ENCODE measurements at regions not wholly inside any gene's neighbourhood (a gene's known extent, or its start where the extent isn't known, plus 50 kb on each side); places are given as distances from the start of the nearest gene placed in this dataset.

DNA sequence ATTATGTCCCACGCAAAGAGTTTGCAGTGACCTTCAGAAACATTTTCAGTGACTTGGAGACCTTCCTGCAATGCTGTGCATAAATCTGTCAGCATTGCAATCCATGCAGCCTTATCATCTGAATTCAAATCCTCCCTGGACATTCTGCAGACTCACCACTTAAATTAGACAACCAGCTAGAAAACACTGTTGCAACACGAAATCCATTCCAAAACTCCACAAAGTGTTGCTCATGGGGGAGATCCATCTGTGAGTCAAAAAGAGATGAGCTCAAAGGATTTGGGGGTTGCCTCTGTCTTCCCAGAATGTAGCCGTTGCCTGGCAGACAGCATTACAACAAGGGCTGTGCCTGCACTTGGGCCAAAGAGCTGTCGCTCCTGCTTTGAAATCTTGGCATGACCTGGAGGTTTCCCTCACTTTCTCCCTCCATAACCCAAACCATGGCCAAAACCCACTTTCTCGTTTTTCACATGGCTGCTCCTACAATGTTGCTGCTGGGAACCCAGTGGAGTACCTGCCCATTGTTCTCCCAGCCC, 163.5 kb upstream of the CDYL start:
- no peak for DNase-seq (ENCODE audit: extremely low spot score, unreplicated experiment)
- H3K27me3 Mint-ChIP-seq, result peaks cover 4% of the 10 kb centered on the region
- H3K4me3 Mint-ChIP-seq, result no peak overlapping the region
- no peak overlapping the region for H3K27ac Mint-ChIP-seq
- TF ChIP-seq, protein P1, sequence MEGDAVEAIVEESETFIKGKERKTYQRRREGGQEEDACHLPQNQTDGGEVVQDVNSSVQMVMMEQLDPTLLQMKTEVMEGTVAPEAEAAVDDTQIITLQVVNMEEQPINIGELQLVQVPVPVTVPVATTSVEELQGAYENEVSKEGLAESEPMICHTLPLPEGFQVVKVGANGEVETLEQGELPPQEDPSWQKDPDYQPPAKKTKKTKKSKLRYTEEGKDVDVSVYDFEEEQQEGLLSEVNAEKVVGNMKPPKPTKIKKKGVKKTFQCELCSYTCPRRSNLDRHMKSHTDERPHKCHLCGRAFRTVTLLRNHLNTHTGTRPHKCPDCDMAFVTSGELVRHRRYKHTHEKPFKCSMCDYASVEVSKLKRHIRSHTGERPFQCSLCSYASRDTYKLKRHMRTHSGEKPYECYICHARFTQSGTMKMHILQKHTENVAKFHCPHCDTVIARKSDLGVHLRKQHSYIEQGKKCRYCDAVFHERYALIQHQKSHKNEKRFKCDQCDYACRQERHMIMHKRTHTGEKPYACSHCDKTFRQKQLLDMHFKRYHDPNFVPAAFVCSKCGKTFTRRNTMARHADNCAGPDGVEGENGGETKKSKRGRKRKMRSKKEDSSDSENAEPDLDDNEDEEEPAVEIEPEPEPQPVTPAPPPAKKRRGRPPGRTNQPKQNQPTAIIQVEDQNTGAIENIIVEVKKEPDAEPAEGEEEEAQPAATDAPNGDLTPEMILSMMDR (conservative IDR thresholded peaks at IDR 0.05), result no peak
- peaks cover 13% of the 10 kb centered on the region for H3K4me1 Mint-ChIP-seq (ENCODE audit: unreplicated experiment)
- H3K36me3 Mint-ChIP-seq, result no peaks in the 10 kb centered on the region
- no peaks in the 10 kb centered on the region for H3K9me3 Mint-ChIP-seq

DNA sequence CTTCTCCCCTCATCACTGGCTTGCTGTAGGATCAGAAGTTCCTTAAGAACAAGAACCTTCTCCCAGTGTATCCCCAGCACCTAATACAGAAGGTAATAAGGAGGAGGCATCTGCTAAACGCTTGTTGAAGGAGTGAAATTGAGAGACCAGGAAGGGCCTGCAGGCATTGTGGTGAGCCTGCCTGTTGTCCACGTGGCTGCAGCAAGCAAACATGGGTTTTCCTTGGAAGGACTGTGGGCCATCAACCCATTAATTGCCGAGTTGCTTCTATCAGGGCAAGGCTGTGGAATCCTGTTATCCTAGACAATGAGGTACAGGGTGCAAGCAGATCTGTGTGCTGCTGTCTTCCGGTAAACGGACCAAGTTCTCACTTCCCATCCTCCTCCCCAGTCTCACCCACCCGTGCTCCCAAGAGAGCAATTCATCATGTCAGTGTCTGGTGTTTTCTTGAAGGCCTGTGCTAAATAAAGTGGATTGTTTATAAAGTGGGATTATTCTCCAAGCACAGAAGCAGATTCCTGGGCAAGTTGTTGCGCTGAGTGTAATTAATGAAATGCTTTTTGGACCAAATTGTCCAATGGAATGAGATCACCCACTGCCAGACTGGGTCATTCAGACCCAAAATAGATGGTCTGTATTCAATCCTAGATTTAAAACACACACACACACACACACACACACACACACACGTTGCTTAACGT, 164.6 kb upstream of the CDYL start:
- Mint-ChIP-seq H3K27ac (no peak overlapping the region), H3K4me1 (ENCODE audit: unreplicated experiment) (peaks cover 23% of the 10 kb centered on the region), H3K9me3 (peaks cover 5% of the 10 kb centered on the region), H3K27me3 (peaks cover 4% of the 10 kb centered on the region), H3K36me3 (no peaks in the 10 kb centered on the region), H3K4me3 (no peak overlapping the region)
- DNase-seq (ENCODE audit: extremely low spot score, unreplicated experiment), result no peak
- TF ChIP-seq, protein P1 (conservative IDR thresholded peaks at IDR 0.05), result no peak

- peaks cover 4% of the 10 kb centered on the region for H3K27me3 Mint-ChIP-seq
- no peak for DNase-seq (ENCODE audit: extremely low spot score, unreplicated experiment)
- no peak overlapping the region for H3K27ac Mint-ChIP-seq
- H3K4me3 Mint-ChIP-seq, result no peak overlapping the region
- no peaks in the 10 kb centered on the region for H3K36me3 Mint-ChIP-seq
- TF ChIP-seq, protein P1 (conservative IDR thresholded peaks at IDR 0.05), result no peak
- peaks cover 23% of the 10 kb centered on the region for H3K4me1 Mint-ChIP-seq (ENCODE audit: unreplicated experiment)
- H3K9me3 Mint-ChIP-seq, result peaks cover 5% of the 10 kb centered on the region
These were observed 165.9 kb upstream of the CDYL start for GRCh38 chr6:4610256-4610655.

DNA sequence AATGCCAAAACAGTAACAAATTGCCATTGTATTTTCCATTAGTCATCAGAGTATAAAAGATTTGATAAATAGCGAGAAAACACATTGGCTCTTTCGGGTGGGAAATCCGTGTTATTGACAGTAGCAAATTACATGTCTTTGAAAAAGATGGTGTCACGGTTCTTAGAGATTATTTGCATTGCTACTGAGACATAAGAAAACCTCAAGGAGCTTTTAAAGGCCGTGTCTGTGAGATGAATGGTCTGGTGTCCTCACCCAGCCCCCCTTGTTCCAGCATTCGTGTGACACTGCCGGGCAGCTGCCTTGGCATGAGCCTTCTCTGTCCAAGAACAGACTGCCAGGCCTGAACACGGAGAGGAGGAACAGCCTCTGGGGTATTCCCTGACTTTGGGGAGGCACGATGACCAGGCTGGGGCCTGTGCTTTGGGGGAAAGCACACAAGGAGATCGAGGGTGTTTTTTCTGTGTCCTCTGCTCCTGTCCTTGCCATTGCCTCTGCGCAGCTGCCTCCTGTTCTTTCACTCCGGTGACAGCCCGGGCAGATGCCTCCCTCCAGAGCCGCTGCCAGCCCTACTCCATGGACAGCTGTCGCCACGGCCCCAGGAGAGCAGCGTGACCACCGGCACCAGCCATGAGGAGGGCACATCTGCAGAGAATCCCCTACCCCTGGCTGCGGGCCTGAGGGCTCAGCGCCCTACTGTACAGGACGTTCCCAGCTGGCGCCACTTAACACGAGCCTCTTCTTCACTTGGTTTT, 167.7 kb upstream of the CDYL start:
- Mint-ChIP-seq H3K4me1 (ENCODE audit: unreplicated experiment) (peaks cover 23% of the 10 kb centered on the region), H3K27me3 (no peaks in the 10 kb centered on the region), H3K27ac (no peak overlapping the region), H3K4me3 (no peak overlapping the region), H3K9me3 (peaks cover 5% of the 10 kb centered on the region), H3K36me3 (no peaks in the 10 kb centered on the region)
- DNase-seq (ENCODE audit: extremely low spot score, unreplicated experiment), result no peak
- TF ChIP-seq, protein P1 (conservative IDR thresholded peaks at IDR 0.05), result no peak

GRCh38 chr6:4607793-4608192, 168.4 kb upstream of the CDYL start:
- Mint-ChIP-seq H3K27me3 (no peaks in the 10 kb centered on the region), H3K4me3 (peak overlapping the region; percentile 0), H3K27ac (no peak overlapping the region), H3K36me3 (no peaks in the 10 kb centered on the region), H3K9me3 (peaks cover 5% of the 10 kb centered on the region), H3K4me1 (ENCODE audit: unreplicated experiment) (peaks cover 23% of the 10 kb centered on the region)
- TF ChIP-seq, protein P1 (conservative IDR thresholded peaks at IDR 0.05), result no peak
- no peak for DNase-seq (ENCODE audit: extremely low spot score, unreplicated experiment)

All from type B pancreatic cell (in vitro differentiated cells).